Peyer's patch (tissue), 4 donors: ENCODE measurements at regions not wholly inside any gene's neighbourhood (a gene's known extent, or its start where the extent isn't known, plus 50 kb on each side); places are given as distances from the start of the nearest gene placed in this dataset.

Experiments used
- POLR2A ChIP-seq, 2 donors: fragments of 450-650 bp; IDR thresholded peaks; one replicate each; pipeline ENCODE4 v1.5.1; 2017; ENCODE audit warnings: antibody characterized with exemption in 2 of 2, mild to moderate bottlenecking in 2 of 2, moderate library complexity in 2 of 2
- TF ChIP-seq, protein P1 (sequence below), 6 experiments: fragments of 450-650 bp in 4 of 6; fragments of 200-600 bp in 2 of 6; sonication (generic) in 1 of 6; IDR thresholded peaks; one replicate each; pipeline ENCODE4 v1.5.1; 2017 to 2019; ENCODE audit warnings: antibody characterized with exemption in 6 of 6, mild to moderate bottlenecking in 3 of 6, moderate library complexity in 1 of 6

GRCh38 chr12:58252914-58253313, 311.5 kb downstream of the ATP23 start:
- TF ChIP-seq, protein P1, sequence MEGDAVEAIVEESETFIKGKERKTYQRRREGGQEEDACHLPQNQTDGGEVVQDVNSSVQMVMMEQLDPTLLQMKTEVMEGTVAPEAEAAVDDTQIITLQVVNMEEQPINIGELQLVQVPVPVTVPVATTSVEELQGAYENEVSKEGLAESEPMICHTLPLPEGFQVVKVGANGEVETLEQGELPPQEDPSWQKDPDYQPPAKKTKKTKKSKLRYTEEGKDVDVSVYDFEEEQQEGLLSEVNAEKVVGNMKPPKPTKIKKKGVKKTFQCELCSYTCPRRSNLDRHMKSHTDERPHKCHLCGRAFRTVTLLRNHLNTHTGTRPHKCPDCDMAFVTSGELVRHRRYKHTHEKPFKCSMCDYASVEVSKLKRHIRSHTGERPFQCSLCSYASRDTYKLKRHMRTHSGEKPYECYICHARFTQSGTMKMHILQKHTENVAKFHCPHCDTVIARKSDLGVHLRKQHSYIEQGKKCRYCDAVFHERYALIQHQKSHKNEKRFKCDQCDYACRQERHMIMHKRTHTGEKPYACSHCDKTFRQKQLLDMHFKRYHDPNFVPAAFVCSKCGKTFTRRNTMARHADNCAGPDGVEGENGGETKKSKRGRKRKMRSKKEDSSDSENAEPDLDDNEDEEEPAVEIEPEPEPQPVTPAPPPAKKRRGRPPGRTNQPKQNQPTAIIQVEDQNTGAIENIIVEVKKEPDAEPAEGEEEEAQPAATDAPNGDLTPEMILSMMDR (IDR thresholded peaks at IDR 0.05) = no peak
- no peak for TF ChIP-seq POLR2A (IDR thresholded peaks at IDR 0.05)
